GM19452 (cell line): ENCODE measurements at regions not wholly inside any gene's neighbourhood (a gene's known extent, or its start where the extent isn't known, plus 50 kb on each side); places are given as distances from the start of the nearest gene placed in this dataset.

Experiments
- ATAC-seq: cut with Tn5 transposase; IDR thresholded peaks from one replicate; pipeline ENCODE4 v1.9.1; 2021; ENCODE audit not compliant: unreplicated experiment

GRCh38 chr10:4691301-4691700, 134.7 kb upstream of the AKR1E2 start:
- no peak for ATAC-seq

- no peak for ATAC-seq
Observed at GRCh38 chr10:4688601-4689000, 137.4 kb upstream of the AKR1E2 start.

- ATAC-seq, result no peak
Observed at GRCh38 chr10:4688168-4688567, 137.8 kb upstream of the AKR1E2 start.

- ATAC-seq, result no peak
Observed at GRCh38 chr10:4687397-4687796, 138.6 kb upstream of the AKR1E2 start.

DNA sequence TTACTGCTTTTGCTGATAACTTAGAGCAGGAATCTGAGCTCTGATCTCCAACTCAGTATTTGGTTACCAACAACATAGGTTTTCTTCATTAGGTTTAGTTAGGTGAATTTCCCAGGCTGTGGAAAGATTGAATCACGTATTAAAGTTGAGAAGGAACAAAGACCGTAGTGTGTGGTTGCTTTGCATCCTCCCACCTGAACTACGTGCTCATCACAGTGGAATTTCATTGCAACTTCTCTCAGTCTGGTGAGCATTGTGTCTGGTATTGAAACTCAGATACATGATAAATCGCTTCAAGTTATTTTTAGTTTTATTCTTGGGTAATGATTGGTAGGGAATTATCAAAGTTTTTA, 139.4 kb upstream of the AKR1E2 start:
- no peak for ATAC-seq

GRCh38 chr10:4685904-4686643, 139.9 kb upstream of the AKR1E2 start:
- no peak for ATAC-seq

DNA sequence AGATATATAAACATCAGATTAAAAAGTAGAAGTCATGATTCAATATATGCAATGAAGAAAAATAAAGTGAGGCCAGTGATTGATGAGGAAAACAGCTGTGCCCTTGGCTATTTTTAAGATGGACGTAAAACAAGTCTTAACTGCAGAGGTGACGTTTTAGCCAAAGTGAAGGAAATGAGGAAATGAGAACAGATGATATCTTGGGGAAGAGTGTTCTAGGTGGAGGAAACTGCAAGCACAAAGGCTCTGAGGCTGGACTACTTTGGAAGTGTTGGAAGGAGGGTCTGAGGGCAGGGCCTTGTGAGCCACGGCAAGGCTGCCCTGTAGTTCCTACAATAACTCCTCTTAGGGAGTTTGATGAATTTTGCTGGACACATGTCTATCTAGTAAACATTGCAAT, 140.5 kb upstream of the AKR1E2 start:
- no peak for ATAC-seq

DNA sequence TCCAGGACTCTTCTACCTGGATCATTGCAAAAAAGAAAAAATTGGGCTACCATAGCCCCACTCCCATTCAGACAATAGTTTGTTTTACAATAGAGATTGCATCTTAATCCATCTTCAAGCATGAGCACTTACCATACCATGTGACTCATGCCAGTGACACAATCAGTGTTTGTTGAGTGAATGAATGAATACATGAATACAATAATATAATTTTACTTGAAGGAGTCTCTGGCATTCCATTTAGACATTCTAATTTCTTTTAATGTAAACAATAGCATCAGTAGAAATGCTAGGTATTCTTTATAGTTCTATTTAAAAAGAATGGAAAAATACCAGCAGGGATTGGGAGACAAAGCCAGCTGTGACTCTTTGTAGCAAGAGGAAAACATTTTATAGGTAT, 141.6 kb upstream of the AKR1E2 start:
- ATAC-seq, result no peak

DNA sequence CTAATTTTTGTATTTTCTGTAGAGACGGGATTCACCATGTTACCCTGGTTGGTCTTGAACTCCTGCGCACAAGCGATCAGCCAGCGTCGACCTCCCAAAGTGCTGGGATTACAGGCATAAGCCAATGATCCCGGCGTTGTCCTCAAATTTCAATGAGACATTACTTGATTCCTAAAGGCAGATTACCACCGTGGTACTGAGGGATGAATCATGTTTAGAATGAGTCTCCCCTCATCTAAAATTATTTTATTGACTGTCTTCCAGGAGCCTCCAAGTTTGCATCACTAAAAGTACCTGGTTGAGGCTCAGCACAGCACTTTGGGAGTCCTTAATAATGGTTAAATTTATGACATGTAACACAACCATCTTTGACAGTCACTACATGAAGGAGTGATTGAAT, 142.2 kb upstream of the AKR1E2 start:
- no peak for ATAC-seq

GRCh38 chr10:4683137-4683536, 142.9 kb upstream of the AKR1E2 start:
- no peak for ATAC-seq

DNA sequence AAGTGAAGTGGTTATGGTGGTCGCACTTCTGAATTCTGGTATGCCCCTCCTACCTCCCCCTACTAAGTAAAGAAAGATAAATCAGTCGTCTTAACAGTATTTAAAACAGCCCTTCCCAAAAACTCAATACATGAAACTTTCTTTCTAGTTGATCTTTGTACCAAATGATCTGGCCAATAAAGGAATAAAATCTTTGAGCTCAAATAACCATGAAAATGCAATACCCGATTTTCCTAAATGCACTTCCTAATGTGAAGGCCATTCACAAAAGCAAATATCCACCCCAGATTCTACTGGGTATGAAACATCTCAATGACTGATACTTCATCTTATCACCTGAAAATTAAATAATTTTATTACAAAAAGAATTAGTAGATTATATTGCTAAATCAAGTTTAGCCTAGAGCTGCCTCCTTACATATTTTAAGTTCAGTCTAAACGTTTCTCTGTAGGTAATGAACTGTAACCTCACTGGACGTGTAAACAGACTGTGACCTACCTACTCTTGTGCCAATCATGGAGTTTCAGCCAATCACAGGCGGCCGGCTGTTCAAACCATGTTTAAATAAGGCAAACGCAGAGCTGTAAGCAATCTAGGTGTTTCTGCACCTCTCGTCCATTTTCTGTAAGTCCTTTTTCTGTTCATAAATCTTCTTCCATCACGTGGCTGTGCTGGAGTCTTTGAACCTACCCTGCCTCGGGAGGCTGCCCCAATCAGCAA, 146.9 kb upstream of the AKR1E2 start:
- no peak for ATAC-seq

DNA sequence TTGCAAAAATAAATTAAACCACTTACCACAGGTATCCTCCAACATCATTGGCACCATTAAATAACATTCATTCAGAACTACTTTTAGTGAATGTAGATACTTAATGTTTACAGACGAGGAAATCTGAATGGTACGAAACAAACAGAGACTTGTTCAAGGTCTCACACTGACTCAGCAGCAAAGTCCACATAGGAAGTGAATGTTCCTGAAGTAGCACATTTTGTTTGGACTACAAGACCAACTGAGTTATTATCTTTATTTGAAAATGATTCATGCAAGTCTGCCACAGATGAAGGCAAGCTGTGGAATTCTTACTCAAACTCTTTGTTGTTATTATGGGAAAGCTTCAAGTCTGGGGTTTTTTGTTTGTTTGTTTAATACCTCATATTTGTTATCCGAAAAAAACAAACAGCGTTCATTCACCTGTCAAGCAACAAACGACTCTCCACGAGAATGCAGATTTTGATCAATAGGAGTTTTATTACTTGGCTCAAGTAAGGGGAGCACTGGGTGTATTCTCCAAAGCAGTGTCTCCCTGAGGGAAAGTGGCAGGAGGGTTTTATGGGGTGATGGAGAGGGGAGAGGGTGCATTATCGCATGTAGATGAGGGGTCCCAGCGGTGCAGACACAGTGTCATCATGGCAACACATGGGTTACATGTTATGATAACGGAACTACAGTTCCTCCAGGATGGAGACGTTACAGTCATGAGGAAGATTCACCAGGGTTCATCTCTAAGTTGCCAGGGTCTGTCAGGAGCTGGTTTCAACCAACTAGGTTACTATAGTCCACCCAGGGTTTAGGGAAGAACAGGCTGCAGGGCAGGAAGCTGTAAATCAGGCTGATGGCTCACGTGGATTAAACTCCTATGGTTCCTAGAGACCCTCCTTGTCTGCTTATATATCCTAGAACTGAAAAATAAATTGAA, 147.7 kb upstream of the AKR1E2 start:
- no peak for ATAC-seq

GRCh38 chr10:4677296-4678021, 148.5 kb upstream of the AKR1E2 start:
- no peak for ATAC-seq

DNA sequence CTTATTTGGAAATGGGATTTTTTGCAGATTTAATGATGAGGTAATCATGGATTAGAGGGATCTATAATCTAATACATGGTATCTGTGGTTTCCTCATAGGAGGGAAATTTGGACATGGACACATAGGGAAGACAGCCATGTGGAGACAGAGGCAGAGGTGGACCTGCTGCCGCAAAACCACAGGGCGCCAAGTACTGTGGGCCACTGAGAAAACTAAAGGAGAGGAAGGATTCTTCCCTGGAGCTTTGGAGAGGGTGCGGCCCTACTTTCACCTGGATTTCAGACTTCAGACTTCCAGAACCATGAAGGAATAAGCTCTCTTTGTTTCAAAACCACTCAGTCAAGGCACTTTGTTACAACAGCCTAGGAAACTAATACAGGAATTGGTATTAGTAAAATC, 149.4 kb upstream of the AKR1E2 start:
- ATAC-seq, result no peak

DNA sequence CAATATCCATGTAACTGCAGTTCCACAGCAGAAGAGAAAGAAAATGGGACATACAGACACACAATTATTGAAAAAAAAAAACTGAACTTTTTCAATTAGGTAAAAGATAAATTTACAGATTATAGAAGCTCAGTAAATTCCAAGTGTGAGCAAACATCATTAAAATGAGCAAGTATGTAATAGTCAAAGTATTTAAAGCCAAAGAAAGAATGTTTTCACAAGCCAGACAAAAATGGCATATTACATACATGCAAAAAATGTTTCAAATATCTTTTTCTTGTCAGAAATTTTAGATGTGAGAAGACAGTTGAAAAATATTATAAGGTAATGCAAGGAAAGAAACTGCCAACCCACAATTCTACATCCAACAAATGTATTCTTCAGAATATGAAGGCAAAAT, 150.2 kb upstream of the AKR1E2 start:
- ATAC-seq, result no peak

DNA sequence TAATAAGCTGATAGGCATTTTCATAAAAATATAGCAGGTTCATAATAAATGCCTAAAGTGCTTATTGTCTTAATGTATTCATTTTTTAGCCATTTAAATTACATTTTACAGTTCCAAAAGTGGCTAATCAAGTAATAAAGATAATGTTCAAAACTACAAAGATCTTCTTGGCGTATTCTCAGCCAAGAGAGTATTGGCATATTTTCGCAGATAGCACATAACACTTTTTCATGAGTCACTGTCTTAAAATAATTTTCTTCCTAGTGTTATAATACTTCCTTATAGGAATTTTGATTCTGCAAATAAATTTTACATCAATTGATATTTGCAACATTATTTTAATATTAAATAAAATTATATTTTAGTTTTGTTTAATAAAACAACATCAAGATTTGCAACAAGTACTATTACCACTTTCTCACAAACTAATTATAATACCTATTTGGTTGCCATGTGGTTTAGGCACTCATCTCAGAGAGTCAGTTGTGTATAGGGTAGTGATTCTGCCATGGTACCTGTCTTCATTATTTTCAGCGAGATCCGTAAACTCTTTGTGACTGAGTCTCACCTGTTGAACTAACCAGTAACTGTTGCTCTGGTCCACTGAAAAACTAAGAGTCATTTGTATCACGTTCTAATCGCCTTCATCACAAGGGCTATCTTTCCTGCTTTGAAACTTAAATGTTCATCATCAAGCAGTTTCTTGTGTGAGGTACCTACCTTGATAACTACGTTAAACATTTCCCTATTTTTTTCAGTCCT, 152.5 kb upstream of the AKR1E2 start:
- no peak for ATAC-seq

GRCh38 chr10:4672201-4672600, 153.8 kb upstream of the AKR1E2 start:
- ATAC-seq, result no peak

DNA sequence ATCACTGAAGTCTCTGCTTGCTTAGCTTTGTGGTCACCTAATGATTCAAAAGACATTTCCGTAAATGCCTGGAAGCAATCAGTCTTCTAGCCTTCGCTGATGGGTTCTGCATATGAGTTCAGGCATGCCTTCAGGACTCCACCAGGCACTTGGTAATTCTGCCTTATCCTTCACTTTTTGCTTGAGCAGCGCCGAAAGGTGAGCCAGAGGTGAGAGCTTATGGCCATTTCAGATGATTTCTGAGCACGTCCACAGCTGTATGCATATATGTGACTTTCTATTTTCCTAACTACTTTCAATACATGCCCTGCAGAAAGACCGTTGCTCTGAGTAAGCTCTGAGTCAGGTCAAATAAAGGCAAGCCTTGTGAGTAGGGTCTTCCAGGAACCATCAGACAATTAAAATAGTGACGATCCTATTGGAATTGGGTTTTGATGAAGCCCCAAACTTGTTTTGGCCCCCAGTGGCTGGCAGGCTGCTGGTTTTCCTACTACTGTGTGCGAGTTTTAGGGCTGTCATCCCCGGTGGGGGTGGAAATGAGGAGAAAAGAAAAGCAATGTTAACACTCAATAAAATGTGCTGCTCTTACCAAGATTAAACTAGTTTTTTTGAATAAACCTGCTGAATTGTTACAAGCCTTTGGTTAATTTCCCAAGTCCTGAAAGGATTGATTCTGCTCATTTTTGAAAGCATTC, 154.4 kb upstream of the AKR1E2 start:
- no peak for ATAC-seq

DNA sequence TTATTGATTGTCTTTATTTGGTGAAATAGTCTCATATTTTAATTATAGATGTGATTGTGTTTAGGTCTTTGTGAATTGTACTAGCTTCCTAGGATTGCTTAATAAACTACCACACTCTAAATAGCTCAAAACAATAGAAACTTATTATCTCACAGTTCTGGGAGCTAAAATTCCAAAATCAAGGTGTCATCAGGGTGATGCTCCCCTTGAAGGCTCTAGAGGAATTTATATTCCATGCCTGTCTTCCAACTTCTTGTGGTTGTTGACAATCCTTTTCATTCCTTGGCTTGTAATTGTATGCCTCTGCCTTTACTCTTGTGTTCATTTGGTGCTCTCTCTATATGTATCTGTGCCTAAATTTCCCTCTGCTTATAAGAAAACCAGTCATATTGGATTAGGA, 155.3 kb upstream of the AKR1E2 start:
- no peak for ATAC-seq

- ATAC-seq, result no peak
Observed at GRCh38 chr10:4669585-4669984, 156.4 kb upstream of the AKR1E2 start.
